Neuronal stem cell (in vitro differentiated cells): ENCODE measurements at regions not wholly inside any gene's neighbourhood (a gene's known extent, or its start where the extent isn't known, plus 50 kb on each side); places are given as distances from the start of the nearest gene placed in this dataset.

ENCODE experiments used
- DNase-seq: peaks from one replicate; pipeline ENCODE4 v3.0.0-alpha.2; 2013; ENCODE audit warnings: low spot score
- H2AFZ ChIP-seq: one replicate; pipeline ENCODE4 v1.6.1; 2013; ENCODE audit warnings: mild to moderate bottlenecking, low read length, inconsistent platforms
- H2AK5ac ChIP-seq: 2 replicates; pipeline ENCODE4 v1.6.1; 2013; ENCODE audit warnings: low read depth, mild to moderate bottlenecking, inconsistent platforms, low read length, moderate library complexity, mixed read lengths
- H2BK120ac ChIP-seq: 2 replicates; pipeline ENCODE4 v1.6.1; 2013; ENCODE audit warnings: low read depth, mild to moderate bottlenecking, inconsistent platforms, low read length, moderate library complexity, mixed read lengths
- H2BK12ac ChIP-seq: one replicate; pipeline ENCODE4 v1.6.1; 2013; ENCODE audit warnings: low read length, inconsistent platforms
- H2BK15ac ChIP-seq: 2 replicates; pipeline ENCODE4 v1.6.1; 2013; ENCODE audit warnings: mild to moderate bottlenecking, low read length, inconsistent platforms, mixed read lengths
- H2BK5ac ChIP-seq: one replicate; pipeline ENCODE4 v1.6.1; 2013; ENCODE audit warnings: inconsistent platforms, mild to moderate bottlenecking, low read length, moderate library complexity
- H3K14ac ChIP-seq: one replicate; pipeline ENCODE4 v1.6.1; 2013; ENCODE audit warnings: low read length, inconsistent platforms
- H3K18ac ChIP-seq: 2 replicates; pipeline ENCODE4 v1.6.1; 2013; ENCODE audit warnings: low read length, inconsistent platforms
- H3K23ac ChIP-seq: 2 replicates; pipeline ENCODE4 v1.6.1; 2013; ENCODE audit warnings: low read depth, mild to moderate bottlenecking, mixed read lengths, low read length, inconsistent platforms; ENCODE audit not compliant: poor library complexity
- H3K27ac ChIP-seq: replicated peaks from 3 replicates; pipeline ENCODE4 v1.5.1; 2013; ENCODE audit warnings: low read length, inconsistent platforms
- H3K27me3 ChIP-seq, 3 experiments: 2 replicates each; pipeline ENCODE4 v1.6.1; 2013; ENCODE audit warnings: low read length in 3 of 3, mild to moderate bottlenecking in 2 of 3, inconsistent platforms in 1 of 3, low read depth in 1 of 3, mixed read lengths in 1 of 3, moderate library complexity in 1 of 3; ENCODE audit not compliant: control insufficient read depth in 3 of 3, insufficient read depth in 3 of 3
- H3K36me3 ChIP-seq, 2 donors: replicated peaks in 1 of 2; 2 replicates each; pipeline ENCODE4 v1.6.1; 2013; ENCODE audit warnings: low read length in 2 of 2; ENCODE audit not compliant: control insufficient read depth in 2 of 2, insufficient read depth in 2 of 2
- H3K4ac ChIP-seq: 2 replicates; pipeline ENCODE4 v1.6.1; 2013; ENCODE audit warnings: inconsistent platforms, mild to moderate bottlenecking, low read length, moderate library complexity
- H3K4me1 ChIP-seq, 2 donors: 1 replicate in 1 of 2; 2 replicates in 1 of 2; pipeline ENCODE4 v1.6.1; 2013; ENCODE audit warnings: low read length in 2 of 2, low read depth in 1 of 2; ENCODE audit not compliant: control insufficient read depth in 2 of 2, insufficient read depth in 1 of 2
- H3K4me2 ChIP-seq: one replicate; pipeline ENCODE4 v1.6.1; 2013; ENCODE audit warnings: mild to moderate bottlenecking, low read length, inconsistent platforms; ENCODE audit not compliant: insufficient read depth, poor library complexity, severe bottlenecking
- H3K4me3 ChIP-seq, 2 donors: 2 replicates each; pipeline ENCODE4 v1.5.1; 2013; ENCODE audit warnings: low read length in 2 of 2, mild to moderate bottlenecking in 2 of 2, inconsistent platforms in 1 of 2, moderate library complexity in 1 of 2
- H3K79me1 ChIP-seq: one replicate; pipeline ENCODE4 v1.6.1; 2013; ENCODE audit warnings: low read depth, mild to moderate bottlenecking, inconsistent platforms, low read length, moderate library complexity
- H3K9ac ChIP-seq: one replicate; pipeline ENCODE4 v1.6.1; 2013; ENCODE audit warnings: mild to moderate bottlenecking, low read depth, low read length, inconsistent platforms; ENCODE audit not compliant: poor library complexity
- H3K9me3 ChIP-seq, 2 donors: replicated peaks in 1 of 2; 2 replicates each; pipeline versions ENCODE3 to v1.6.1; 2013; ENCODE audit warnings: low read length in 2 of 2, mild to moderate bottlenecking in 2 of 2, inconsistent platforms in 1 of 2, low read depth in 1 of 2, mixed read lengths in 1 of 2, moderate library complexity in 1 of 2; ENCODE audit not compliant: control insufficient read depth in 2 of 2, insufficient read depth in 1 of 2
- H4K8ac ChIP-seq: one replicate; pipeline ENCODE4 v1.6.1; 2013; ENCODE audit warnings: low read depth, mild to moderate bottlenecking, inconsistent platforms, low read length, moderate library complexity
- H4K91ac ChIP-seq: one replicate; pipeline ENCODE4 v1.6.1; 2013; ENCODE audit warnings: low read length, low read depth, mild to moderate bottlenecking, inconsistent platforms; ENCODE audit not compliant: poor library complexity
- WGBS, 2 donors: extraction: QIAGEN DNeasy Blood & Tissue Kit; methylation state at CpG; one replicate each; pipeline ENCODE4 v1.1.7; 2013; ENCODE audit warnings: missing lambda C conversion rate in 2 of 2, mixed read lengths in 1 of 2; ENCODE audit not compliant: insufficient read length in 2 of 2, insufficient replicate concordance in 1 of 2; ENCODE audit errors: extremely low coverage in 2 of 2; 5-methylcytosine and 5-hydroxymethylcytosine counted together

- Histone ChIP-seq H3K4ac (no peak overlapping the region), H2AK5ac (no peak overlapping the region), H2AFZ (no peak overlapping the region), H4K91ac (no peak overlapping the region), H3K4me2 (no peak overlapping the region), H2BK15ac (no peak overlapping the region), H3K9me3 (no peaks in the 10 kb centered on the region), H3K4me1 (no peaks in the 10 kb centered on the region), H2BK12ac (no peak overlapping the region), H3K14ac (no peak overlapping the region), H3K9ac (no peak overlapping the region), H2BK5ac (no peak overlapping the region), H3K23ac (no peak overlapping the region), H2BK120ac (no peak overlapping the region), H3K27ac (no peak overlapping the region), H3K4me3 (no peak overlapping the region), H3K27me3 (no peaks in the 10 kb centered on the region), H4K8ac (no peak overlapping the region), H3K79me1 (no peaks in the 10 kb centered on the region), H3K18ac (no peak overlapping the region), H3K36me3 (no peaks in the 10 kb centered on the region)
- no CpG with 5 or more reads among the region's 5 CpGs for whole genome bisulfite sequencing, 2 donors
- DNase-seq, result no peak
Measured at GRCh38 chr5:40223884-40224402, 455.8 kb upstream of the PTGER4 start.

GRCh38 chr5:40221796-40222195 is 457.9 kb upstream of the PTGER4 start:
- no peaks in the 10 kb centered on the region for H3K9me3 ChIP-seq
- H3K4me3 ChIP-seq, result no peak overlapping the region
- H2BK120ac ChIP-seq, result no peak overlapping the region
- H2AK5ac ChIP-seq, result no peak overlapping the region
- no peak overlapping the region for H3K4ac ChIP-seq
- no peaks in the 10 kb centered on the region for H3K79me1 ChIP-seq
- DNase-seq, result no peak
- no peak overlapping the region for H4K91ac ChIP-seq
- H2BK5ac ChIP-seq, result no peak overlapping the region
- no peak overlapping the region for H3K23ac ChIP-seq
- no peak overlapping the region for H4K8ac ChIP-seq
- H2BK12ac ChIP-seq, result no peak overlapping the region
- no peak overlapping the region for H2BK15ac ChIP-seq
- no peak overlapping the region for H3K4me2 ChIP-seq
- no peak overlapping the region for H3K18ac ChIP-seq
- no peaks in the 10 kb centered on the region for H3K4me1 ChIP-seq
- H3K27ac ChIP-seq, result no peak overlapping the region
- H3K9ac ChIP-seq, result no peak overlapping the region
- H3K14ac ChIP-seq, result no peak overlapping the region
- WGBS, 2 donors, result no CpG with 5 or more reads among the region's 4 CpGs
- H3K27me3 ChIP-seq, result no peaks in the 10 kb centered on the region
- no peaks in the 10 kb centered on the region for H3K36me3 ChIP-seq
- H2AFZ ChIP-seq, result no peak overlapping the region

- Histone ChIP-seq H3K36me3 (no peaks in the 10 kb centered on the region), H3K23ac (no peak overlapping the region), H4K8ac (no peak overlapping the region), H3K9me3 (no peaks in the 10 kb centered on the region), H2BK5ac (no peak overlapping the region), H3K4me1 (no peaks in the 10 kb centered on the region), H3K4ac (no peak overlapping the region), H2AFZ (no peak overlapping the region), H3K27me3 (no peaks in the 10 kb centered on the region), H4K91ac (no peak overlapping the region), H3K18ac (no peak overlapping the region), H3K4me3 (no peak overlapping the region), H3K14ac (no peak overlapping the region), H2BK120ac (no peak overlapping the region), H3K79me1 (no peaks in the 10 kb centered on the region), H3K27ac (no peak overlapping the region), H3K4me2 (no peak overlapping the region), H2BK12ac (no peak overlapping the region), H3K9ac (no peak overlapping the region), H2BK15ac (no peak overlapping the region), H2AK5ac (no peak overlapping the region)
- DNase-seq, result no peak
- no CpG with 5 or more reads among the region's 2 CpGs for WGBS, 2 donors
Measured at GRCh38 chr5:40221255-40221654, 458.5 kb upstream of the PTGER4 start.

GRCh38 chr5:40220260-40220659 is 459.5 kb upstream of the PTGER4 start:
- Histone ChIP-seq H3K27me3 (no peaks in the 10 kb centered on the region), H3K4me2 (no peak overlapping the region), H3K14ac (no peak overlapping the region), H3K36me3 (no peaks in the 10 kb centered on the region), H2AK5ac (no peak overlapping the region), H3K9ac (no peak overlapping the region), H2BK12ac (no peak overlapping the region), H2AFZ (no peak overlapping the region), H3K27ac (no peak overlapping the region), H3K18ac (no peak overlapping the region), H3K9me3 (no peaks in the 10 kb centered on the region), H2BK120ac (no peak overlapping the region), H3K79me1 (no peaks in the 10 kb centered on the region), H2BK5ac (no peak overlapping the region), H3K4me1 (no peaks in the 10 kb centered on the region), H4K91ac (no peak overlapping the region), H3K23ac (no peak overlapping the region), H3K4ac (no peak overlapping the region), H2BK15ac (no peak overlapping the region), H4K8ac (no peak overlapping the region), H3K4me3 (no peak overlapping the region)
- DNase-seq, result no peak
- no CpG with 5 or more reads among the region's 2 CpGs for WGBS, 2 donors
